Fibroblast of villous mesenchyme (primary cell): ENCODE measurements at regions not wholly inside any gene's neighbourhood (a gene's known extent, or its start where the extent isn't known, plus 50 kb on each side); places are given as distances from the start of the nearest gene placed in this dataset.
"Not testable (repeated sequence)": the region's sequence is repeated elsewhere in the genome, so short reads cannot be mapped to it uniquely, and the experiment has no call there.

Experiments used
- DNase-seq: peaks from one replicate; pipeline ENCODE4 v3.0.0-alpha.2; 2010; ENCODE audit warnings: low read depth
- H3K4me3 ChIP-seq: 2 replicates; pipeline ENCODE4 v1.5.1; 2011; ENCODE audit warnings: low read depth, mild to moderate bottlenecking, low read length
- TF ChIP-seq, protein P1 (sequence below): IDR thresholded peaks from 2 replicates; pipeline ENCODE4 v1.5.1; 2012; ENCODE audit warnings: low read depth, mild to moderate bottlenecking, low read length; ENCODE audit not compliant: insufficient read depth

DNA sequence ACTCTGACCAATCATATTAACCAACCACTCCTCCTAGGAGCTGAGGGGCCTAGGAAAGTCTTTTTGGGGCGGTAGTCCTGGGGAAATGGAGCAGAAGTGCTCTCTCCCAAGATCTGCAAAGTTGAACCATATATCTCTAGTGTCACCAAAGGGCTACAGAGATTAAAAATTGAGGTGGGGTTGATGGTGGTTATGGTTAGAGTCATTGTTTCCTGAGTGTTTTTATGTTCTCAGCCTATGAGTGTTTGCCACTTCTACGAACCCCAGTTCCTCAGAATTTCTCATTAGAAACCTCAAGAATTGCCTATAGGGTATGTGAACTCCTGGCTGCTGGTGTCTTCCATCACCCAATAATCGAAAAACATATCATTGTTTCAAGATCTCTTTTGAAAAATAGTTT lies 217.8 kb downstream of the CDRT15L2 start:
- TF ChIP-seq, protein P1, sequence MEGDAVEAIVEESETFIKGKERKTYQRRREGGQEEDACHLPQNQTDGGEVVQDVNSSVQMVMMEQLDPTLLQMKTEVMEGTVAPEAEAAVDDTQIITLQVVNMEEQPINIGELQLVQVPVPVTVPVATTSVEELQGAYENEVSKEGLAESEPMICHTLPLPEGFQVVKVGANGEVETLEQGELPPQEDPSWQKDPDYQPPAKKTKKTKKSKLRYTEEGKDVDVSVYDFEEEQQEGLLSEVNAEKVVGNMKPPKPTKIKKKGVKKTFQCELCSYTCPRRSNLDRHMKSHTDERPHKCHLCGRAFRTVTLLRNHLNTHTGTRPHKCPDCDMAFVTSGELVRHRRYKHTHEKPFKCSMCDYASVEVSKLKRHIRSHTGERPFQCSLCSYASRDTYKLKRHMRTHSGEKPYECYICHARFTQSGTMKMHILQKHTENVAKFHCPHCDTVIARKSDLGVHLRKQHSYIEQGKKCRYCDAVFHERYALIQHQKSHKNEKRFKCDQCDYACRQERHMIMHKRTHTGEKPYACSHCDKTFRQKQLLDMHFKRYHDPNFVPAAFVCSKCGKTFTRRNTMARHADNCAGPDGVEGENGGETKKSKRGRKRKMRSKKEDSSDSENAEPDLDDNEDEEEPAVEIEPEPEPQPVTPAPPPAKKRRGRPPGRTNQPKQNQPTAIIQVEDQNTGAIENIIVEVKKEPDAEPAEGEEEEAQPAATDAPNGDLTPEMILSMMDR, result no peak
- no peak overlapping the region for H3K4me3 ChIP-seq
- no peak for DNase-seq

DNA sequence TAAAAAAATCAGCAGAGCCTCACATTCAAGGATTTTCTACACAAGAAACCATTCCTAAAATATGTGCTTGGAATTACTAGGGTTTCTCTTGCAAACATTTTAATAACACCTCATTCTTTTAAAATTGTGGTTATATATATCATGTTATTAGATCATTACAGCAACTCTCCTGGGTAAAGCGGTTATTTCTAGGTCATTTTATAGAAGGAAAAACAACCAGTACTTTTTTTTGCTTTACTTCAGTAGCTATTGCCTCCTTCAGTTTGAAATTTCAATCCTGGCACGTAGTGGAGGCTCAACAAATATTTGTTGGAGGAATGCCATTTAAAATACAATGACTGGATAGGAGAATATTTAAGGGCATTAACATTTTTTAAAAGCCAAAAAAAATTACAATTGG lies 220.6 kb downstream of the CDRT15L2 start:
- H3K4me3 ChIP-seq, result no peak overlapping the region
- TF ChIP-seq, protein P1, result no peak
- no peak for DNase-seq

DNA sequence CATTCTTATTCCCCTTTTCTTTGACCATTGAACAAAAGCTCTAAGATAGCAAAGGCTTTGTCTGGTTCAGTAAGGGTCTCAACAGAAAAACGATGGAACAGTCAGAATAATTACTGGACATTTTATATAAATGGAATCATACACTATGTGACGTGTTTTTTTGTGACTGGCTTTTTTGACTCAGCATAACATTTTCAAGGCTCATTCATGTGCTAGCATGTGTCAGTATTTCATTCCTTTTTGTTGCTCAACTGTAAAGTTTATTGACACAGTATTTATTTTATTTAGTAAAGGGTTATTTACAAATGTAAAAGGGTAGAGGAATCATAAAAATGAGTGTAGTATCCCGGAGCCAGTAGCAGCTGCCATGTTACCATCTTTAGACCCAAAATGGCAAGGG lies 226.2 kb downstream of the CDRT15L2 start:
- no peak for DNase-seq
- TF ChIP-seq, protein P1, result no peak
- no peak overlapping the region for H3K4me3 ChIP-seq

DNA sequence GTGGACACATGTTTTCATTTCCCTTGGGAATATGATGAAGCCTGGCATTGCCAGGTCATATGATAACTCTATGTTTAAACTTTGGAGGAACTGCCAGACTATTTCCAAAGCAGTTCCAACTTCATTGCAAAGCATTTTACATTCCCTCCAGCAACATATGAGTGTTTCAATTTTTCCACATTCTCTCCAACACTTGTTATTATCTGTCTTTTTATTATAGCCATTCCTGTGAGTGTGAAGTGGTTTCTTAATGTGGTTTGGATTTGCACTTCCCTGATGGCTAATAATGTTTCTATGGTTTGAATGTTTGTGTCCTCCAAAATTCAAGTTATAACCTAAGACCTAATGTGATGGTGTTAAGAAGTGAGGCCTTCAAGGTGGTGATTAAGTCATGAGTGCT lies 228.0 kb downstream of the CDRT15L2 start:
- not testable (repeated sequence) for DNase-seq, H3K4me3 ChIP-seq

DNA sequence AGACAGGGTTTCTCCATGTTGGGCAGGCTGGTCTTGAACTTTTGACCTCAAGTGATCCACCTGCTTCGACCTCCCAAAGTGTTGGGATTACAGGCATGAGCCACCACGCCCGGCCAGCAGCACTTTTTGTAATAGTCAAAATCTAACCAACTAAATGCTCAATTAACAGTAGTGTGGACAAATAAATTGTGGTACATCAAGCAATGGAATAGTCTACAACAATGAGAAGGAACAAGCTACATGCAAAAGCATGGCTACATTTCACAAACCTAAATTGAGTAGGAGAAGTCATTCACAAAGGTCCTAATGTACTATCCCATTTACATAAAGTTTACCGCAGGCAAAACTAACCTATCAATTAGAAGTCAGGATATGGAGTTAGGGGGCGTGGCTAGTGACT lies 227.4 kb downstream of the USP22 start:
- DNase-seq, H3K4me3 ChIP-seq: not testable (repeated sequence)

DNA sequence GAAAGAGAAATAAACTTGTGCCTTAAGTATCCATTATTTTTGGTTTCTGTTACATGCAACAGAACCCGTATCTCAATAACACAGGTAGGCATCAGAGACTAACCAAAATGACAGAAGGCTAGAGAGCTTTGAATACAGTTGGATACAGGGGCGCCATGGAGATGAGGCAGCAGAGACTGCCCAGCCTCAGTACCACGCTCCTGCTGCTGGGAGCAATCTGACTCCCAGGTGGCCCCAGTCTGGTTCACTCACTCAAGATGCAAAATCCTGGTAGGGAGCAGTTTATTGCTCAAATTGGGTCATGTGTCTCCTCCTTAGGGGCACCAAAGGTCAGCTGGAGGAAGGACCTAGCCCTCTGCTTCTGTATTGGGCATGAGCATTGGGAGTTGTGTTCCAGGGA lies 218.9 kb downstream of the USP22 start:
- DNase-seq, result peak; percentile 1
- H3K4me3 ChIP-seq, result no peak overlapping the region
- TF ChIP-seq, protein P1, result peak; percentile 3

DNA sequence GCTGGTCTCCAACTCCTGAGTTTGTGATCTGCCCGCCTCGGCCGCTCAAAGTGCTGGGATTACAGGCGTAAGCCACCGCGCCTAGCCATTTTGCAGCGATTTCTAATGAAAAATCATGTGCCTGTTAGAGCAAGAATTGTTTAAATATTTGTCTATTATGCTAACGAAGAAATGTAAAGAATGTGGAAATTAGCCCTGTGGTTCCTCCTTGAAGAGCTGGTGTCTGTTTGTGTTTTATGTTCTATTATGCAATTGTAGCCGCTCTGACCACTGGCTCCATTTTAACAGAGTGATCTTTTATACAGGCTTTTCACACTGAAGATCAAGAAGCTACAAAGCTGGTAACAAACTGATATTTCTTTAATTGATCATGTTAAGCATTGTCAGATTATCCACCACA lies 217.3 kb downstream of the USP22 start:
- TF ChIP-seq, protein P1, result no peak
- peak; percentile 5 for DNase-seq

DNA sequence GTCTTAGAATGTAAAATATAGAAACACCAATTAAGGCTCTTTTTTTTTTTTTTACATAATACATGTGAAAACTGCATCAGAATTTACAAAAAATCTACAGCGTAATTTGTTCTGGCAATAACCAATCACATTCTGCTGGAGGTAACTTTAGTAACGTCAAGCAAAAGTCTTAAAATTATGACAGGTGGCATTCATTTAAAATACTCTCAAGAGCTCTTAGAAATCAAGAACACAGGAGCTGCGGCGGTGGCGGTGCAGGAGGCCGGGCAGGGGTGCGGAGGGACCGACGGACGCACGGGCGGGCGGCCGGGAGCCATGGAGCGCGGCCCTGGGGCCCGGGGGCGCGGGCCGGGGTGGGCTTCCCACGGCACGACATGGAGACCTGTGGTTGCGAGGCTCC lies 202.4 kb downstream of the USP22 start:
- H3K4me3 ChIP-seq, DNase-seq: not testable (repeated sequence)

More for the DNA sequence above, 217.3 kb downstream of the USP22 start:
- no peak overlapping the region for H3K4me3 ChIP-seq

DNA sequence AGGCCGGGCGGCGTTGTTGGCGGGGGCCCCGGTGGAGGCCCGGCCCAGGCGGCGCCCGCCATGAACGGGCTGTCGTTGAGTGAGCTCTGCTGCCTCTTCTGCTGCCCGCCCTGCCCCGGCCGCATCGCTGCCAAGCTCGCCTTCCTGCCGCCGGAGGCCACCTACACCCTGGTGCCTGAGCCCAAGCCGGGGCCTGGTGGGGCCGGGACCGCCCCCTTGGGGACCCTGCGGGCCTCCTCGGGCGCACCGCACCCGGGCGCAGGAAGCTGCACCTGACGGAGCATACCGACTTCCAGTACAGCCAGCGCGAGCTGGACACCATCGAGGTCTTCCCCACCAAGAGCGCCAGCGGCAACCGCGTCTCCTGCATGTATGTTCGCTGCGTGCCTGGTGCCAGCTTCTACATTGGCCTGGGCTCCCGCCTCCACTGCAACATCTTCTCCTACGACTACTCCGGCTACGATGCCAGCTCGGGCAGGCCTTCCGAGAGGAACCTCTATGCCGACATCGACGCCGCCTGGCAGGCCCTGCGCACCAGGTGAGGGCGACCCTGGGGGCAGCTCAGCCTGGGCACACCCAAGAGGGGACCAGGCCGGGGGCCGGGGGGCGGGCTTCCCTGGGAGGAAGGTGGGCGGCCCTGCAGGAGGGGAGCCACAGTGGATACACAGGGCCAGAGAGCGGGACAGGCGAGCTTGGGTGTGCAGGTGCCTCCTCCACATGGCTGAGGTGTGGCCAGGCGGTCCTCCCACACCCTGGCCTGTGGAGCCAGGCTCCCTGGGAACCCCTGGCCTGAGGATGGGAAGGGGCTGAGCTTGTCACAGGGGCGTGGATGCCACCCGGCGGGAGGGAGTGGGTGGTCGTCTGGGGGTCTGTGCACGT lies 201.6 kb downstream of the USP22 start:
- not testable (repeated sequence) for H3K4me3 ChIP-seq

DNA sequence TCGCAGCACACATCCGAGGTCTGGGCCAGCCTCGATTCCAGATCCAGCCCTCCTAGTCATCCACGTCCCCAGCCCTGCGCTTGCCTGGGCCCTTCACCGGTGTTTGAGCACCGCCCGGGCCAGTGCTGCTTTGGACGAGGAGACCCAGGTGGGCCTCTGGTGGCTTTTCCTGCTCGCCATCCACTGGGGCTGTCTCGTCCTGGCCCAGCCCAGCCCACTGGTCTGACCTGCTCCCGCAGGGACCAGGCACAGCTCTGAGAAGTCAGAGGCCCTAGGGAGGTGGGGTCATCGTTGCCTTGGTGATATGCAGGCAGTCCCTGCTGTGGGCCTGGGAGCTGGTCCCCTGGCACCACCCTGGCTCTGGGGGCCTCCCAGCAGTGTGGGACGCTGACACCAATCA lies 200.8 kb downstream of the USP22 start:
- H3K4me3 ChIP-seq, DNase-seq: not testable (repeated sequence)

More for the DNA sequence above, 201.6 kb downstream of the USP22 start:
- DNase-seq, result not testable (repeated sequence)

DNA sequence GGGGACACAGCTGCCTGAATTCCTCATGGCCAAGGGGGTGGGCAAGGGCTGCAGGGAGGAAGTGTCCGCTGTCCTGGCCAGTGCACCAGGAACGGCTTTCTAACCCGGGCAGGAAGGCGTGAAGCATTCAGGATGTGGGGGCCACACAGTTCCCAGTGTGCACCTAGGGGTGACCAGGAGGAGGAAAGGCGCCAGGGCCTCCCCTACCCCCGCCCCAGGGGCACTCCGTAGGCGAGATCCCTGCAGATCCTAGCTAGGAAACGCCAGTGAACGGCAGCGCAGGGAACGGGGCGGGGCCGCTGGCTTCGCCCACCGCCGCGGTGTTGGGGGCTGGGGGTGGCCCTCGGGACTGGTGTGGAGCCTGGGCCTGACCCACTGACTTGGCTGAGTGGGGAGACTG lies 199.6 kb downstream of the USP22 start:
- DNase-seq, H3K4me3 ChIP-seq: not testable (repeated sequence)

DNA sequence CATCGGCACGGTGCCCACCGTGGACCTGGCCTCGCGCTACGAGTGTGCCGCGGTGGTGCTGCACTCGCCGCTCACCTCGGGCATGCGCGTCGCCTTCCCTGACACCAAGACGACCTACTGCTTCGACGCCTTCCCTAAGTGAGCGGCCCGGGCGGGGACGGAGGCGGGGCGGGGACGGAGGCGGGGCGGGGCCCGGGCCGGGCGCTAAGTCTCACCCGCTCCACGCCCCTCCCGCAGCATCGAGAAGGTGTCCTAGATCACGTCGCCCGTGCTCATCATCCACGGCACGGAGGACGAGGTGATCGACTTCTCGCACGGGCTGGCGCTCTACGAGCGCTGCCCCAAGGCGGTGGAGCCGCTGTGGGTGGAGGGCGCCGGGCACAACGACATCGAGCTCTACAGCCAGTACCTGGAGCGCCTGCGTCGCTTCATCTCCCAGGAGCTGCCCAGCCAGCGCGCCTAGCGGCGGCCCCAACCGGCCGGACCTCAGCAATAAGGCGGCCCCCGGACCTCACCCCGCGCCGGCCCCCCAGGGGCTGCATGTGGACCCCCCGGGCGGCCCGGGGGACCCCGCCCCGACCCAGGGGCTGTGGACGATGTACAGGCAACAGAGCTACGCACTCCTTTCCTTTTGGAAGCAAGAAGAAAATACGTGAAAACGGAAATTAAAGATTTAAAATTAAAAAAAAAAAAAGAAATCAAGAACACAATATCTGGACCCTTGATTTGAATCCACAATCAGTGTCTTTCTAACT lies 198.8 kb downstream of the USP22 start:
- DNase-seq, H3K4me3 ChIP-seq: not testable (repeated sequence)
